ENCODE measurements at regions not wholly inside any gene's neighbourhood (a gene's known extent, or its start where the extent isn't known, plus 50 kb on each side); places are given as distances from the start of the nearest gene placed in this dataset.

- no peak for TF ChIP-seq NFIC (IDR thresholded peaks at IDR 0.05)
- no peak for TF ChIP-seq TCF12 (IDR thresholded peaks at IDR 0.05; ENCODE audit: low read depth)
These were observed 120.9 kb upstream of the SMIM21 start for GRCh38 chr18:75548353-75548905.

GRCh38 chr18:75546964-75547363 lies 119.5 kb upstream of the SMIM21 start:
- TF ChIP-seq EP300 (IDR thresholded peaks at IDR 0.05; ENCODE audit: borderline replicate concordance) (no peak), MAX (IDR thresholded peaks at IDR 0.05) (no peak), TAF1 (IDR thresholded peaks at IDR 0.05; ENCODE audit: low read depth) (no peak)

- no peak for TF ChIP-seq TCF12 (IDR thresholded peaks at IDR 0.05; ENCODE audit: low read depth)
- TF ChIP-seq TAF1 (IDR thresholded peaks at IDR 0.05; ENCODE audit: low read depth), result no peak
- no peak for TF ChIP-seq USF1 (IDR thresholded peaks at IDR 0.05)
- TF ChIP-seq MAX (IDR thresholded peaks at IDR 0.05), result no peak
- TF ChIP-seq TEAD4 (IDR thresholded peaks at IDR 0.05), result no peak
- no peak for TF ChIP-seq REST (IDR thresholded peaks at IDR 0.05; ENCODE audit: low read depth)
- TF ChIP-seq RAD21 (IDR thresholded peaks at IDR 0.05; ENCODE audit: low read depth), result no peak
- no peak for TF ChIP-seq CREB1 (IDR thresholded peaks at IDR 0.05; ENCODE audit: low read depth)
- TF ChIP-seq EP300 (IDR thresholded peaks at IDR 0.05; ENCODE audit: borderline replicate concordance), result no peak
- no peak for TF ChIP-seq YY1 (IDR thresholded peaks at IDR 0.05; ENCODE audit: low read depth)
- TF ChIP-seq EGR1 (IDR thresholded peaks at IDR 0.05), result no peak
- TF ChIP-seq NFIC (IDR thresholded peaks at IDR 0.05), result no peak
- no peak for TF ChIP-seq ZBTB7A (IDR thresholded peaks at IDR 0.05; ENCODE audit: low read depth)
- TF ChIP-seq CEBPB (IDR thresholded peaks at IDR 0.05), result no peak
- TF ChIP-seq FOXM1 (IDR thresholded peaks at IDR 0.05; ENCODE audit: borderline replicate concordance, low read depth), result no peak
These were observed 117.7 kb upstream of the SMIM21 start for GRCh38 chr18:75545189-75545588.

GRCh38 chr18:75544496-75544895 lies 117.0 kb upstream of the SMIM21 start:
- TF ChIP-seq ZBTB7A (IDR thresholded peaks at IDR 0.05; ENCODE audit: low read depth) (no peak), TEAD4 (IDR thresholded peaks at IDR 0.05) (no peak), MAX (IDR thresholded peaks at IDR 0.05) (no peak), EP300 (IDR thresholded peaks at IDR 0.05; ENCODE audit: borderline replicate concordance) (no peak), CREB1 (IDR thresholded peaks at IDR 0.05; ENCODE audit: low read depth) (no peak), YY1 (IDR thresholded peaks at IDR 0.05; ENCODE audit: low read depth) (no peak), EGR1 (IDR thresholded peaks at IDR 0.05) (no peak), USF1 (IDR thresholded peaks at IDR 0.05) (no peak), NFIC (IDR thresholded peaks at IDR 0.05) (no peak), RAD21 (IDR thresholded peaks at IDR 0.05; ENCODE audit: low read depth) (no peak), FOXM1 (IDR thresholded peaks at IDR 0.05; ENCODE audit: borderline replicate concordance, low read depth) (no peak), CEBPB (IDR thresholded peaks at IDR 0.05) (no peak), TCF12 (IDR thresholded peaks at IDR 0.05; ENCODE audit: low read depth) (no peak), TAF1 (IDR thresholded peaks at IDR 0.05; ENCODE audit: low read depth) (no peak), REST (IDR thresholded peaks at IDR 0.05; ENCODE audit: low read depth) (no peak)

- TF ChIP-seq NFIC (IDR thresholded peaks at IDR 0.05), result no peak
- no peak for TF ChIP-seq MAX (IDR thresholded peaks at IDR 0.05)
- TF ChIP-seq YY1 (IDR thresholded peaks at IDR 0.05; ENCODE audit: low read depth), result no peak
- no peak for TF ChIP-seq FOXM1 (IDR thresholded peaks at IDR 0.05; ENCODE audit: borderline replicate concordance, low read depth)
- no peak for TF ChIP-seq RAD21 (IDR thresholded peaks at IDR 0.05; ENCODE audit: low read depth)
- no peak for TF ChIP-seq CREB1 (IDR thresholded peaks at IDR 0.05; ENCODE audit: low read depth)
- no peak for TF ChIP-seq EP300 (IDR thresholded peaks at IDR 0.05; ENCODE audit: borderline replicate concordance)
- no peak for TF ChIP-seq EGR1 (IDR thresholded peaks at IDR 0.05)
- no peak for TF ChIP-seq ZBTB7A (IDR thresholded peaks at IDR 0.05; ENCODE audit: low read depth)
- no peak for TF ChIP-seq REST (IDR thresholded peaks at IDR 0.05; ENCODE audit: low read depth)
- no peak for TF ChIP-seq TAF1 (IDR thresholded peaks at IDR 0.05; ENCODE audit: low read depth)
- TF ChIP-seq CEBPB (IDR thresholded peaks at IDR 0.05), result no peak
- TF ChIP-seq TCF12 (IDR thresholded peaks at IDR 0.05; ENCODE audit: low read depth), result no peak
- TF ChIP-seq USF1 (IDR thresholded peaks at IDR 0.05), result no peak
- TF ChIP-seq TEAD4 (IDR thresholded peaks at IDR 0.05), result no peak
These were observed 116.6 kb upstream of the SMIM21 start for GRCh38 chr18:75544051-75544481.

Measured in Ishikawa (cell line).